Sigmoid colon (tissue), 4 donors: ENCODE measurements at regions not wholly inside any gene's neighbourhood (a gene's known extent, or its start where the extent isn't known, plus 50 kb on each side); places are given as distances from the start of the nearest gene placed in this dataset.

Source experiments
- EP300 ChIP-seq, 4 donors: sonication (generic); formaldehyde crosslinking; IDR thresholded peaks; one replicate each; pipeline ENCODE4 v1.6.1; 2017; ENCODE audit warnings: antibody characterized with exemption in 4 of 4
- TF ChIP-seq, protein P1 (sequence below), 4 experiments: fragments of 450-650 bp in 3 of 4; fragments of 200-600 bp in 1 of 4; IDR thresholded peaks; one replicate each; pipeline ENCODE4 v1.5.1; 2016 to 2019; ENCODE audit warnings: antibody characterized with exemption in 4 of 4, mild to moderate bottlenecking in 3 of 4, moderate library complexity in 2 of 4

DNA sequence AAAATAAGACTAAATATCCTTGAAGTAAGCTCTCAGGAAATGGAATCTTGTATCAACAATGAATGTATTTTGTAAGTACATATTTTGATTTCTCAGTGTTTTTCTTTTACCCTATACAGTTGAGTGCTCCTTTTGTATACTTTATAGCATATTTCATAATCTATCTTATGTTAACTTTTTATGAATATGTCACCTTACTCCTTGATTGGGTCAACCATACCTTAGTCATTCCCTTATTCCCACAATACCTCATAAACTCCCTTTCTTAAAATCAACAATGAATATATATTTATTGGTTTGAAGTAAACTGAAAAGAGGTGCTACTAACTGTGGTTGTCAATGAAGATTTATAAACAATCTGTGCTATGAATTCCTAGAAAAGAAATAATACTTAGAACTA lies 686.2 kb downstream of the METTL15 start:
- no peak for TF ChIP-seq EP300 (IDR thresholded peaks at IDR 0.05)
- TF ChIP-seq, protein P1, sequence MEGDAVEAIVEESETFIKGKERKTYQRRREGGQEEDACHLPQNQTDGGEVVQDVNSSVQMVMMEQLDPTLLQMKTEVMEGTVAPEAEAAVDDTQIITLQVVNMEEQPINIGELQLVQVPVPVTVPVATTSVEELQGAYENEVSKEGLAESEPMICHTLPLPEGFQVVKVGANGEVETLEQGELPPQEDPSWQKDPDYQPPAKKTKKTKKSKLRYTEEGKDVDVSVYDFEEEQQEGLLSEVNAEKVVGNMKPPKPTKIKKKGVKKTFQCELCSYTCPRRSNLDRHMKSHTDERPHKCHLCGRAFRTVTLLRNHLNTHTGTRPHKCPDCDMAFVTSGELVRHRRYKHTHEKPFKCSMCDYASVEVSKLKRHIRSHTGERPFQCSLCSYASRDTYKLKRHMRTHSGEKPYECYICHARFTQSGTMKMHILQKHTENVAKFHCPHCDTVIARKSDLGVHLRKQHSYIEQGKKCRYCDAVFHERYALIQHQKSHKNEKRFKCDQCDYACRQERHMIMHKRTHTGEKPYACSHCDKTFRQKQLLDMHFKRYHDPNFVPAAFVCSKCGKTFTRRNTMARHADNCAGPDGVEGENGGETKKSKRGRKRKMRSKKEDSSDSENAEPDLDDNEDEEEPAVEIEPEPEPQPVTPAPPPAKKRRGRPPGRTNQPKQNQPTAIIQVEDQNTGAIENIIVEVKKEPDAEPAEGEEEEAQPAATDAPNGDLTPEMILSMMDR (IDR thresholded peaks at IDR 0.05), result no peak
